HG03565 (cell line): ENCODE measurements at regions not wholly inside any gene's neighbourhood (a gene's known extent, or its start where the extent isn't known, plus 50 kb on each side); places are given as distances from the start of the nearest gene placed in this dataset.
"Not testable (repeated sequence)": the region's sequence is repeated elsewhere in the genome, so short reads cannot be mapped to it uniquely, and the experiment has no call there.

Source experiments
- ATAC-seq: cut with Tn5 transposase; IDR thresholded peaks from one replicate; pipeline ENCODE4 v1.9.1; 2021; ENCODE audit warnings: mild to moderate bottlenecking, moderate library complexity; ENCODE audit not compliant: unreplicated experiment

DNA sequence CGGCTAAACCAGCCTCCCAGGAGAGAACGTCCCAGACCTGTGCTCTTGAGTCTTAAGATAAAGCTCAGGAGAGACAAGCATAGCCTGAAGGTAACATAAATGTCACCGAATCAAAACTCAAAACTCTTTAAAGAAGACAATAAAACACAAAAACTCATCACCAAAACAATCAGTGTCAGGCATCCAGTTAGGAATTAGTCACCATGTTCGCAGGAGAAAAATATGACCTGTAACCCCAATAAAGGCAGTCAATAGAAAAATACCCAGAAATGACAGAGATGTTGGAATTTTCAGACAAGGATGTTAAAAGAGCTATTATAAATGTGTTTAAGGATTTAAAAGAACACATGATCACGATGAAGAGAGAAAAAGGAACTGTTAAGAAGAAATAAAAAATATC lies 352.4 kb downstream of the BRD1 start:
- no peak for ATAC-seq

DNA sequence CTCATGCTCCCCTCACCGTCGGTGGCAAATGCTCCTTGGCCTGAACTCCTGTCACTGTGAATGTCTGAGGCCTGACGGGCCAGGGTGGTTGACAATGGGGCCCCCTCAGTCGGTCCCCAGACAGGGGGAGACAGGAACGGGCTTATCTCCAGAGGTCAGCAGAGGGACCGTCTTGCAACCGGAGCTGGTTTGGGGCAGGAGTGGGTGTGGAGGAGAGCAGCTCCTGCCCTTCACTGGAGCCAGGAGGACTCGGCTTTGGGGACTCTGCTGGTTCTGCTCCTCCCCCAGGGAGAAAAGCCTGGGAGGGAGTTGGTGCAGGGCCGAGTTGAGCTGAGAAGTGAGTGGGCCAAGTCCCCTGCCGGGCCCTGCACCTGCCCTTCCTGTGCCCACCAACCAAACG lies 354.4 kb downstream of the BRD1 start:
- no peak for ATAC-seq

DNA sequence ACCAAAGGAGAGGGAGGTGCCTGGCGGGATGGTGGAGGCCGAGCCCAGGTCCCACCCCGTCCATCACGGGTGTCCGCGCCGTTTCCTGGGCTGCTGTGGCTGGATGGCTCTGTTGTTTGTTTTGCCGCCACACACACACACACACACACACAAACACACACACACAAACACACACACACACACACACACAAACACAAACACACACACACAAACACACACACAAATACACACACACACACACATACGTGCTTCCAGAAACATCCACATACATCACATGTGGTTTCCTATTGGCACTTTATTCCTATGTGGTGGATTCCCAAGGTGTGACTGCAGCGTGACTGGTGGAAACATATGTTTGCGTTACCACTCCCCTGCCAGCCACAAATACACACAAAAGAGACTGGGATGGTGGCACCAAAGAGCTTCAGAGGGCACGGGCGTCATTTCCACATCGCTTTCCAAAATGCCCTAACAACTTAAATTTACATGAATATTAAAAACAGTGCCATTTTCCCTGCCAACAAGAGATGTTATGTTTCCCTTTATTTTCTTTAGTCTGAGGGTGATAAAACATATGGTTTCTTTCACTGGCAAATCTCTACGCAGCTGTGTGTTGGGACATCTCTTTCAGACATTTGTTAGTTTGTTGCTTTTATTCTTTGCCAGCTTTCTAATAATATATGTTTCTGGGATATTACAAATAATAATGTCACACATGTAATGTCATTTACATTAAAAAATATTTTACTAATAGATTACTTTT lies 356.8 kb downstream of the BRD1 start:
- no peak for ATAC-seq

DNA sequence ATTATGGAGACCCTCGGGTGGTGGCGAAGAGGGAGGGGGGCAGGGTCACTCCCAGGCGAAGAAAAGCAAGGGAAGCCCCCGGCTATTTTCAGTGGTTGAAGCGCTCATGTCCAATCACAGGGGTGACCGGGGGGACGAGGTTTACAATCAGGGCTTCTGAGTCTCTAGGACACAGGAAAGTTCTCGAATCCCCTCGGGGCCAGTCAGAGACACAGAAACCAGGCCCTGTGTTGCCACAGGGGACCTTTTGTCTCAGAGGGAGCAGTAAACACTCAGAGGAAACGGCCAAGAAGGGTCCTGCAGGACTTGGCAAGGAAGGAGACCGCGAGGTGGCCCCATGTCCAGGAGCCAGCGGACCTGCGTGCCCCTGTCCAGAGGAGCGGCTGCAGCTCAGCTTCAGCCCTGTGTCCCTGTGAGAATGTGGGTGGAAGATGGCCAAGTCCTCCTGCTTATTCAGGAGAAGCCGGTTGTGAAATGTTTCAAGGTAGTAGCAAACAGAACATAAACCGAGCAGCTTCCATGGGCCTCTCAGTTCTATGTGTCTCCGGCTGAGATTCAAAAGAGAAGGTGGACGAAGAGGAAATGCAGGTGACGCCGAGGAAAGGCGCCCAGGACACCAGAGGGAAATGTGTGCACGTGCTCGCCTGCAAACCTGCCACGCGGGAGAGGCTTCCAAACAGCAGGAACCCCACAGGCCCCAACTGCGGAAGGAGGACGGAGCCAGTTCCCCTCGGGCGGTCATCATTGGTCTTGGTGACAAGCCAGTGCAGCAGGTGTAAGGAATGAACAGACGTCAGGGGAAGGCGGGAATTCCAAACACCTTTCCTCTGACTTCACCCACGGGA lies 357.6 kb downstream of the BRD1 start:
- ATAC-seq, result no peak

DNA sequence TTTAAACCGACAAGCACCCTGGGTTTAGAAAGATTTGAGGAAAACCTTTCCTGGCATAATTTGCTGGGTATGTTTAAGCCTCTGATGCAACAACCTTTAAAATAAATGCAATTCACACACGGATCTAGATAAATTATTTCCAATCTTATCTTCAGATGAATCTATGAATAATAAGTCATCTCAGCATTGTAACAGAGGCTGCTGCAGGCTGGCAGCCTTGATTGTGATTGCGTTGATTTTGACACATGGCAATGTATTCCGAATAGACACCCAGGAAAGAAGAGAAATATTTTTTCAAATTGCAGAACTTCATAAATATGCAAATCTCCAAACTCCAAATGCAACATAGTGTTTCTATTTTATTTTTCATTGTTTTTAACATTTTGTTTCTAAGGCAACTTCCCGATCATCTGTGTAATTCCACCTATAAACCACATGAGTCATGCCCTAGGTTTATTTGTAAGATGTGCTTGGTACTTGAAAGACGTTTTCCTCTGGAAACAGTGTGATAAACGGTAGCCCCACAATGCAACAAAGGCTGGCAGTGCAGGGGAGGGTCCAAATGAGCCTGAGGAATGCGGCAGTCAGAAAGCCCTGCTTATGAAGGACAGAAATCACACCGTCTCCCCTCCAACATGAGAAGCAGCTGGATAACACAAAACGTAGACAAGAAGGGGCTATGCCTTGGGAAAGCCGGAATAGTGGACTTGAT lies 359.0 kb downstream of the BRD1 start:
- no peak for ATAC-seq

DNA sequence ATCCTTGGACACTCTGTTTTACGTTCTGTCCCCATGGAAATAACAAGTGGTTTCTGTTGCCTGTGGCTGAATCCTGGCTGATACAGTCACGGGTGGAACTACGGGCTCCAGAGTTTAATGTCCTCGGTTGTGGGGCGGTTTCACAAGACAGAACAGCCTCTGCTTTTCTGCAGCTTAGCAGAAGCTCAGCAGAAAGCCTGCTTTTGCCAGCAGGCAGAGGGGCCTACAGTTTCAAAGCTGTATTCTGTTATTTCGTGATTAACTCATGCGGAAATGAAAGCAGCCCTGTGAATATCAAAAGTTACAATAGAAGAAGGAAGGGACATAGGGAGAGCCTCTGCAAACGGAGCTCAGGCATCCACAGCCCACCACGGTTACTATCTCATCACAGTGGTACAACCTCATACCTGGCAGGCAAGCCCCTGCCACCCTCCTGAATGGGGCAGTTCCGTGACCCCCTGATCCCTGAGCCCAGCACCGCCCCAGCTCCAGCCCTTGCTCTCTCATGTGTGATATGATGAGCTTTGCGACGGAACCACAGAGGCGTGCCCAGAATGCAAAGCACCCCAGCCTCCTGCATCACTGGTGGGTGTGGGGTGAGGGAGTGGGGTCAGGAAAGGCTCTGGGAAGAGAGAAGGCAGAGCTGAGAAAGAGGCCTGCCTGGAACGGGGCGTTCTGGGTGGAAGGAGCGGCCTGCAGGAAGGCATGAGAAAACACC lies 360.6 kb downstream of the BRD1 start:
- no peak for ATAC-seq

DNA sequence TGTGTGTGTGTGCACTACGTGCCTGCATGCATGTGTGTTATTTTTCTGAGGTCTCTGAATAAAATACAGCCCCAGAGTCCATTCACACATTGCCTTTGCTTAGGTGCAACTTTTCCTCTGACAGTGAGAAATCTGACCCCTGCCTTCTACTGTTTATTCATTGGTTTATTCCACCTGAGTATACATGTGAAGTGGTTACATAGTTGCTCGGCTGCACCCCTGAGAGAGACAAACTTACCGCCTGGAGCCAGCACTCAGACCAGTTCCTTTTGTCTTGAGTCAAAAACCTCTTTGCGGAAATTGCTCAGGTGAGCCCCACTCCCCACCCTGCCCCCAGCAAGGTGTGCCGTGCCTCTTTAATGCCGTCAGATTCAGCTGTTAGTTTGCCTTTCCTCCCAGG lies 363.6 kb downstream of the BRD1 start:
- ATAC-seq, result no peak

DNA sequence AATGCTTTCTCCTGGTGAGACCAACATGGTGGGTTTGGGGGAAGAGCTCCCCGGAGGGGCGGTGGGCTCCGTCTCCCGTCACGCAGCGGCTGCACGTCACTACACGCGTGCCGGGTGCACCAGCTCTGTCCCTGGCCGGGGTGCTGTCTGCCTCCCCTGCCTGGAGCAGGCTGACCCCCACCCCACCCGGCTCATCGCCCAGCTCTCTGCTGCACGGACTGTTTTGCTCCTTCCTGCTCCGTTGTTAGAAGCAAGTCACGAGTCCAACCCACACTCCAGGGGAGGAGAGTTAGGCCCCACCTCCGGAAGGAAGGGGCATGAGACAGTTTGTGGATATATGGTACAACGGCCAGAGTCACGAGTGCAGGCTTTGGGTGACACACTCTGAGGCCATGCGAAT lies 364.9 kb downstream of the BRD1 start:
- ATAC-seq, result no peak

DNA sequence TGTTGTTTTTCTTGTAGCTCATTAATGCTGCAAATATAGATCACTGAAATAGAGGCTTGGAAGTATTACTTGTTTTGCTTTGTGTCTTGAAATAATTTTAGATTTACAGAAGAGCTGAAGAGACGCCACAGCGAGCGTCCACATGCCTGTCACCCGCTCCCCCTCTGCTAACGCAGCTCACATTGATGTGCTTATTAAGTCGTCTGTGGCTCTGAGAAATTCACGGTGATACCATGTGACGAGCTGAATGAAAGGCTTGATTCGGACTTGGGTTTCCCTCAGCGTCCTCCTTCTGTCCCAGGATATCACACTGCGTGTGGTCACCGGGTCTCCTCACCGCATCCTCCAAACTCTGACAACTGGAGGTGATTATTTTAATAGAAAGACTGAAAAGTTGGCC lies 365.4 kb downstream of the BRD1 start:
- no peak for ATAC-seq

DNA sequence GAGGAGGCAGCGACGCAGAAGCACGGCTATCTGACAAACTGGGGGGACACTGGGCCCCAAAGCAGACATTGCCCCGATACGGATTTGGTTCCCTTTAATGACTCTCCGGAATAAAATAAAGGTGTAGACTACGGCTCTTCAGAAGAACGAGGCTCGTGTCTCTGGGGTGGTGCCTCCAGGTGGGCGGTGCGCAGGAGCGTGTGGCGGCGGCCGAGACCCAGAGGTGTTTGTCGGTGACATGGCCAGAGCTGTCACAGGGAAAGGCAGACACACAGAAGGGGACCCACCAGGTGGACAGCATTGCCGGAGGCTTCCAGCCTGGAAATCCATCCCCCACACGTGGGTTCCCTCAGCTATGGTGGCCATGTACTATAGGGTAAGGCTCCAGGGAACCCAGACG lies 366.0 kb downstream of the BRD1 start:
- no peak for ATAC-seq

DNA sequence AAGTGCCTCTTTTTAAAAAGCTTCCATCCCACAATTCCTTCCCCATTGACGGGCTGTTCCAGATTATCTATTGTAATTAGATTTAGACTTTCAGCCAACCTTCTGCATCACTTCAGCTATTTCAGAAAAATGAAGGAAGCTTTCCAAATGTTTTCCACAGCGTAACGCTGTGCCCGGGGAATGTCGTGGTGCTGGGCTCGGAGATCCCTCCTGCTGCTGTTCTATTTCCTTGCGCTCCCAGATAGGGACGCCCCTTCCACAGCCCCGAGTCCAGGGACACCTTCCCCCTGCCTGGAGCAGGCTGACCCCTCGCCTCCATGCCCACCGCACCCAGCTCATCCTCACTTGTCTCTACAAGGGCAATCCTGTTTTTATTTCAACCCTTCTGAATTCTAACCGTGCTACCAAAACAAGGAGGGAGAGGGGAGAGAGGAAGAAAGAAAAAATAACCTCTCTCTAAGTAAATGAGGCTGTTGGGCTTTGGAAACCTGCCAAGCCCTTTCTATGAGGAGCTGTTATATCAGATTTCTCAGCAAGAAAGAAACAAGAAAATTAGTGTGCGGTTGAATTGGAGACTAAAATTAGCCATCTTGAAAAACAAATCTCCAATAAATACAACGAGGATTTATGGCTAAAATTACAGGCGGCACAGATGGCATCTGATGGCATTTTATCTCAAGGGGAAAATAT lies 366.9 kb downstream of the BRD1 start:
- ATAC-seq, result no peak

DNA sequence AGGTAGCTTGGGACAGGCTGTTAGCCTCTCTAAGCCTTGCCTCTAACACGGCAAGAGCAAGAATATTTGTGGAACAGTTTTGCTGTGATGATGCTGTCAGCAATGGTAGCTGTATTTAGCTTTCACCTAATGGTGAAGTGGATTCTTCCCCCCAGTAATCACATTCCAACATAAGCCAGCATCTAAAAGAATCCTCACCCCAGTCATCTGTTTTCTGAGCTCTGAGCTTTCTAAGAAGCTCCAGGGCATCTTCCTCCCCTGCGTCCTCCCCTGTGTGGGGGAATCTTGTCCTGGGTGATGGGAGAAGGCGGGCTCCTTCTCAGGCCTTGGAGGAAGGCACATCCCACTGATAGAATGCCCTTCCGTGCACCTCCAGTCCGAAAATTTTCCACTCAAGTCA lies 367.6 kb downstream of the BRD1 start:
- ATAC-seq, result no peak

DNA sequence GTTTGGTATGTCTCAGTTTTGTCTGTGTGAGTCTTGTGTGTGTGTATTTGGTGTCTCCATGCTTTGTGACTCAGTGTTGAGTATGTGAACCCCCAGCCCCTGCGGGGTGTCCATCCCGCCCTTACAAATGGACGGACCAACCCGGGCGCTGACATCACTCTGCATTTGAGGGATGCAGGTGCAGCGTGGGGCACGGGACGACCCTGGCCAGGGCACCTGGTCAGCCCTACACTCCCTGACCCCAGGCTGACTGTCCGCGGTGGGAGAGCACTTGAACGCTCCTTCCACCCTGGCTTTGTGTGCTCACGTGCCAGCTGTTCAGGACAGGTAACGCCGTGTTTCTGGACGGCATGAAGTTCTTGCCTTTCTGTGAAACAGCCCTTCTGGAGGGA lies 369.0 kb downstream of the BRD1 start:
- no peak for ATAC-seq

DNA sequence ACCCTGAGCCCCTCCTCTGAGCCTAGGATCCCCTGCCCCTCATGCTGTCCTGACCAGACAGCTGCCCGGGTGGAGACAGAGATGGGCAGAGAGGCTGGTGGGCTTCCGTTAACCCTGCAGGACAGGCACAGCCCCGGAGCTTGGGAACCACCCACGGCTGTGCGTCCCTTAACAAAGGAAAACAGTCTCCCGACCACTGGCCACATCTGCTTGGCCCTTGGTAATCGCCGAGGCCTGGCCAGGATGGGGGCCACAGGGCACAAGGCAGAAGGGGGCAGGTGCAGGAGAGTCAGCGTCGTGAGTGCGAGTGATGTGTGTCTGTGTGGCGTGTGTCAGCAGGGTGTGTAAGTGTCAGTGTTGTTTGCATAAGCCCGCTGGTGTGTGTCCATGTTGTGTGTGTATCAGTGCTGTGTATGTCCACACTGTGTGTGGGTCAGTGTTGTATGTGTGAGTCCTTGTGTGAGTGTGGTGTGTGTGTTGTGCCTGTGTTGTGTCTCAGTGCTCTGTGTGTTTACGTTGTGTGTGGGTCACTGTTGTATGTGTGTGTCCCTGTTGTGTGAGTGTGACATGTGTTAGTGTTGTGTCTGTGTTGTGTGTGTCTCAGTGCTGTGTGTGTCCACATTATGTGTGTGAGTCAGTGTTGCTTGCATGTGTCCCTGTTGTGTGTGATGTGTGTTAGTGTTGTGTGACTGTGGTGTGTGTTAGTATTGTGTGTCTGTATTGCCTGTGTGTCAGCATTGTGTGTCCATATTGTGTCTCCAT lies 369.5 kb downstream of the BRD1 start:
- no peak for ATAC-seq

DNA sequence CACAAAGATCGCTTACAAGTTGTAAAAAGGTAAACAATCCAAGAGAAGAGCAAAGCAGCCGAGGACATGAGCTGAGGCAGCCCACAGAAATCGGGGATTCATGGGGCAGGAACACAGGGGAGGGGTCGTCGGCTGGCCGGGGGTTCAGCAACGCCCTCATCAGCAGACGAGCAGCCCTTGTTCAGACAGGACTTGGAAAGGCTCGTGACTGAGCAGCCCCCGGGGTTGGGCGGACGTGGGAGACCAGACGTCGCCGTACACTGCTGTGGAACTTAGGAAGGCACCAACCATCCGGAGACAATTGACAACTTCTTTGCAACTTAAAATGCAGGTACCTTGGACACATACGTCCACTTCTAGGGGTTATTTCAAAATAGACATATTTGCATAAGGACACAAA lies 370.5 kb downstream of the BRD1 start:
- no peak for ATAC-seq

DNA sequence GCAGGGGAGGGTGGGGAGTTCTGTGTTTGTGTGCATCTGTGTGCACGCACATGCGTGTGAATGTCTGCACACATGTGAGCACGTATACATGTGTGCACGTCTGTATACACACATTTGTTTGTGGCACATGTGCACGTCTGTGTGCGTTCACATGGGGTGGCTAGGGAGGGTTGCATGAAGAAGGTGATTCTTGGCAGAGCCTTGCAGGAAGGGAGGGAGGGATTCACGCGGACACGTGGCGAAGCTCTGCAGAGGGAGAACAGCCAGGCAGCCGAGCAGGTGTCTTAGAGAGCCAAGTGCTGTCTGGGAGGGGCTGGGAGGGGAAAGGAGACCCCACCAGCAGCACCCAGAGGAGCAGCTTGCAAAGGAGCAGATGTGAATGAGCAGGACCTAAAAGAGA lies 372.1 kb downstream of the BRD1 start:
- ATAC-seq, result no peak

DNA sequence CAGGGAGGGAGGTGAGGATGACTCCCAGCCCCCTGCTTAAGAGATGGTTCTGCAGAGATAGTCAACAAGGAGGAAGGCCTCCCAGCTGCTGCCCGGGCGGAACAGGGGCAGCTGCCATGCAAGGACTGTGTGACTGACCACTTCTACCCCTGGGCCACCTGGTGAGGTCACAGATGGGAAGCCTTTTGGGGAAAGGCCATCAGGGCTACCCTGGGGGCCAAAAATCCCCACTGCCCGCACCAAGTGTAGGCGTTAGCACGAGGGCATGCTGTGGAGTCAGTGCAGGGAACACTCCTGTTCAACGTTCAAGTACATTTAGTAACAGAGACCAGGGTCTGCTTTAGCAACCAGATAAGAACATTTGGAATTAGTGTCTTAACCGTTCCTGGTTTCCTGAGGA lies 372.9 kb downstream of the BRD1 start:
- ATAC-seq, result no peak

DNA sequence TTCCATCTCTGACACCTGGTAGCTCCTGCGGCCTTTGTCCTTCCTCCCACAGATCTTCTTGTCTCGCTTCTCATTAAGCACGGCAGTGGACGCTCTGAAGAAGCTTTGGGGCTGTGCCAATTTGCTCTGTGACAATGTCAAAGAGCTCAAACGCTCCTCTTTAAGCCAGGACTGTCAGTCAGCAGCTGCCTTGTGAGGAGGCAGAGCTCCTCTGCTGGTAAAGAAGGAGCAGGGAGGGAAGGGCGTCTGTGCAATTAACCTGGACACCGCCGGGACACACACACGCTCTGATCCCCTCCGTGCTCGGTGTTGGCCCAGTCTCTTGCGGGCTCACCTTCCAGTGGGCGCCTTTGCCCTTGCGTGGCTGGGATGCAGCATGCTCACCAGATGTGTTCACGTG lies 373.9 kb downstream of the BRD1 start:
- ATAC-seq, result no peak

DNA sequence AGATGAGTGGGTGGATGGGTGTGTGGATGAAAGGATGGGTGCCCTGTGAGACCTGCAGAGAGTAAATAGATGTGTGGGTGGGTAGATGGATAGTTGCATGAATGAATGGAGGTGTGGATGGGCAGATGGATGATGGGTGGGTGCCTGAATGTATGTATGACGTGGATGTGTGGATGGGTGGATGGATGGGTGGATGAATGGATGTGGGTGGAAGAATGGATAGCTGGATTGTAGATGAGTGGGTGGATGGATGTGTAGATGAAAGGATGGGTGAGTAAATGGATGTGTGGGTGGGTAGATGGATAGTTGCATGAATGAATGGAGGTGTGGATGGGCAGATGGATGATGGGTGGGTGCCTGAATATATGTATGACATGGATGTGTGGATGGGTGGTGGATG lies 374.7 kb downstream of the BRD1 start:
- not testable (repeated sequence) for ATAC-seq
